ENCODE measurements at regions not wholly inside any gene's neighbourhood (a gene's known extent, or its start where the extent isn't known, plus 50 kb on each side); places are given as distances from the start of the nearest gene placed in this dataset.
A peak's percentile ranks its signal among the peaks of the same experiment; 100 is the strongest.

DNA sequence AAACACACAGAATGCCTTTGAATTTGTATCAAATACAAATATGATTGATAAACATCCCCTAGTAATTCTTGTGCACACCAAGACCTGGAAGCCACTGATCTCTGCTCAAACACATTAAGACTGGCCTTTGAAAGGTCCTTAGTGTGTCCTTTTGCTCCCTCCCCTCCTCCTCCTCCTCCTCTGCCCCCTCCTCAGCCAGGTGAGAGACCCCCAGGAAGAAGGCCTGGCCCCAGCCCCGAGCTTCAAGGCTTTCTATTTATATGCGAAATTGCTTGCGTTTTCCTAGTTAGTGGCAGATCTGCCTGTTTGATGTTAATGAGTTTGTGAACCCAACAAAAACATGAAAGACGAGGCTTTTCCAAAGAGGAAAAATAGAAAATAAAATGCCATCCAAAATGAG lies 63.6 kb upstream of the TCF7L2 start:
- Histone ChIP-seq H3K9ac (no peak overlapping the region), H3K27me3 (no peaks in the 10 kb centered on the region), H3K4me3 (no peak overlapping the region), H3K27ac (no peak overlapping the region), H3K9me3 (replicated peaks in 1 of 11) (peaks cover 9 to 26% (median 16%) of the 10 kb centered on the region in 11 experiments; a peak in 20 of 22 replicates), H4K20me1 (no peaks in the 10 kb centered on the region), H3K4me2 (no peak overlapping the region), H3K4me1 (peaks cover 0 to 10% (median 5%) of the 10 kb centered on the region in 10 experiments; a peak in 8 of 20 replicates), H3K36me3 (no peaks in the 10 kb centered on the region; a peak in 1 of 22 replicates)
- TF ChIP-seq Cebpa-rat (IDR thresholded peaks at IDR 0.05): no peak

DNA sequence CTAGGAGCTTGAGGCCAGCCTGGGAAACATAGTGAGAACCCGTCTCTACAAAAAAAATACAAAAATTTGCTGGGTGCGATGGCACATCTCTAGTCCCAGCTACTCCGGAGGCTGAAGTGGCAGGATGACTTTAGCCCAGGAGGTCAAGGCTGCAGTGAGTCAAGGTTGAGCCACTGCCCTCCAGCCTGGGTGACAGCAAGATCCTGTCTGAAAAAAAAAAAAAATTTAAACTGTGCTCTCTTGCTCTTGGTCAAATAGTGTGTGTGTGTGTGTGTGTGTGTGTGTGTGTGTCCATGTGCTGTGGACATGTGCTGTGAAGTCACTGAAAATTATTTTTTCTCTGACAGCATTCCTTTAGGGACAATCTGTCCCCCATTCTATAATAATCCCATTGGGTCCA lies 62.1 kb upstream of the TCF7L2 start:
- TF ChIP-seq Cebpa-rat (IDR thresholded peaks at IDR 0.05): no peak
- no peaks in the 10 kb centered on the region for H4K20me1 ChIP-seq
- no peaks in the 10 kb centered on the region for H3K27me3 ChIP-seq
- H3K9me3 ChIP-seq (replicated peaks in 1 of 11): peaks cover 9 to 41% (median 27%) of the 10 kb centered on the region in 11 experiments; a peak in 21 of 22 replicates
- no peak overlapping the region for H3K9ac ChIP-seq
- H3K4me2 ChIP-seq: no peak overlapping the region
- H3K27ac ChIP-seq: no peak overlapping the region
- no peak overlapping the region for H3K4me3 ChIP-seq
- H3K4me1 ChIP-seq: peaks cover 0 to 8% (median 5%) of the 10 kb centered on the region in 10 experiments; a peak in 8 of 20 replicates
- H3K36me3 ChIP-seq: no peaks in the 10 kb centered on the region; a peak in 1 of 22 replicates

DNA sequence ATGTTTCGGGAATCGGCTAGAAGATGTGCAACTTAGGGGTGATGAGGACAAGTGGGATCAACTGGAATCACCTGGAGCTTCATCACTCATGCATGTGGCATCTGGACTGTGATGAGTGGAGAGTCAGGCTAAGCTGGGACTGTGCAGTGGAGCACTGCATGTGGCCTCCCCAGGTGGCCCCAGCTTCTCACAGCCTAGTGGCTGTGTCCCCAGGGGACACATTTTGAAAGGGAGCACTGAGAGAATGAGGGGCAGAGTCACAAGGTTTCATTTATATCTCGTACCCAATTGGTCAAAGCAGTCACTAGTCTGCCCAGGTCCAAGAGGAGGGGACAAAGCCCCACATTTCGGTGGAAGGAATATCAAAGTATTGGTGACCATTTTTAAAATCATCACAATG lies 54.8 kb upstream of the TCF7L2 start:
- H3K4me1 ChIP-seq: peaks cover 0 to 11% (median 4%) of the 10 kb centered on the region in 10 experiments; a peak in 14 of 20 replicates
- no peak overlapping the region for H3K9ac ChIP-seq
- H3K27me3 ChIP-seq: no peaks in the 10 kb centered on the region
- H3K36me3 ChIP-seq: no peaks in the 10 kb centered on the region; a peak in 1 of 22 replicates
- TF ChIP-seq Cebpa-rat (IDR thresholded peaks at IDR 0.05): no peak
- peaks cover 0 to 28% (median 14%) of the 10 kb centered on the region in 11 experiments; a peak in 17 of 22 replicates for H3K9me3 ChIP-seq (replicated peaks in 1 of 11)
- peak overlapping the region in 5 of 11 experiments; percentile 2 to 40 (median 30); a peak in 11 of 22 replicates for H3K4me2 ChIP-seq
- H3K27ac ChIP-seq: no peak overlapping the region
- H3K4me3 ChIP-seq: no peak overlapping the region
- H4K20me1 ChIP-seq: no peaks in the 10 kb centered on the region

DNA sequence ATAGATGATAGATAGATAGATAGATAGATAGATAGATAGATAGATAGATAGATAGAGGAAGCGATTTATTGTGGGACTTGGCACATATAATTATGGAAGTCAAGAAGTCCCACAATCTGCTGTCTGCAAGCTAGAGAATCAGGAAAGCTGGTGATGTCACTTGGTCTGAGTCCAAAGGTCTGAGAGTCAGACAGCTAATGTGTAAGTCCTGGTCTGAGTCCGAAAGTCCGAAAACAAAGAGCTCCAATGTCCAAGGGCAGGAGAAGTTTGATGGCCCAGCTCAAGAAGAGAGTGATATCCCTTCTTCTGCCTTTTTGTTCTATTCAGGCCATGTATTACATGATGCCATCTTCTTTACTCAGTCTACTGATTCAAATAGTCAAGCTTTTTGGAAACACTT lies 53.8 kb upstream of the TCF7L2 start:
- no peak for TF ChIP-seq Cebpa-rat (IDR thresholded peaks at IDR 0.05)
- H3K4me3 ChIP-seq: no peak overlapping the region
- H3K4me2 ChIP-seq: no peak overlapping the region

DNA sequence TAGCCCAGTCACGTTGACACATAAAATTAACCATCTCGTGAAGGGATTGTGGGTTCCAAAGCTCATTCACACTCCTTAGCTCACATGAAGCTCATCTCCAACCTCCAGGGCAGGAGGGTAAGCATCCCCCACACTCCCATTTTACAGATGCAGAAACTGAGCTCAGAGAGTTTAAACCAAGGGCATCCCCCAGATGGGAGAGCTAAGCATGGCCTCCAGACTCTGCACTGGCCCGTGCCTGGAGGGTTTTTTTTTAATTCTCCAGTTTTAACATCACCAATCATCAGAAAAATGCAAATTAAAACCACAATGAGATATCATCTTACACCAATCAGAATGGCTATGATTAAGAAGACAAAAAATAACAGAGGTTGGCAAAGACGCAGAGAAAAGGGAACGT lies 53.3 kb upstream of the TCF7L2 start:
- no peaks in the 10 kb centered on the region for H3K27me3 ChIP-seq
- H3K36me3 ChIP-seq: no peaks in the 10 kb centered on the region
- peaks cover 0 to 23% (median 13%) of the 10 kb centered on the region in 11 experiments; a peak in 17 of 22 replicates for H3K9me3 ChIP-seq (replicated peaks in 1 of 11)
- no peak overlapping the region for H3K4me3 ChIP-seq
- TF ChIP-seq Cebpa-rat (IDR thresholded peaks at IDR 0.05): no peak
- H3K9ac ChIP-seq: no peak overlapping the region
- H4K20me1 ChIP-seq: no peaks in the 10 kb centered on the region
- peaks cover 0 to 11% (median 4%) of the 10 kb centered on the region in 10 experiments; a peak in 14 of 20 replicates for H3K4me1 ChIP-seq
- H3K27ac ChIP-seq: no peak overlapping the region
- no peak overlapping the region for H3K4me2 ChIP-seq

More for the DNA sequence above, 53.8 kb upstream of the TCF7L2 start:
- Histone ChIP-seq H3K9me3 (replicated peaks in 1 of 11) (peaks cover 0 to 28% (median 13%) of the 10 kb centered on the region in 11 experiments; a peak in 17 of 22 replicates), H3K27me3 (no peaks in the 10 kb centered on the region), H4K20me1 (no peaks in the 10 kb centered on the region), H3K27ac (no peak overlapping the region), H3K4me1 (peaks cover 0 to 11% (median 4%) of the 10 kb centered on the region in 10 experiments; a peak in 14 of 20 replicates), H3K36me3 (no peaks in the 10 kb centered on the region; a peak in 1 of 22 replicates), H3K9ac (no peak overlapping the region)

DNA sequence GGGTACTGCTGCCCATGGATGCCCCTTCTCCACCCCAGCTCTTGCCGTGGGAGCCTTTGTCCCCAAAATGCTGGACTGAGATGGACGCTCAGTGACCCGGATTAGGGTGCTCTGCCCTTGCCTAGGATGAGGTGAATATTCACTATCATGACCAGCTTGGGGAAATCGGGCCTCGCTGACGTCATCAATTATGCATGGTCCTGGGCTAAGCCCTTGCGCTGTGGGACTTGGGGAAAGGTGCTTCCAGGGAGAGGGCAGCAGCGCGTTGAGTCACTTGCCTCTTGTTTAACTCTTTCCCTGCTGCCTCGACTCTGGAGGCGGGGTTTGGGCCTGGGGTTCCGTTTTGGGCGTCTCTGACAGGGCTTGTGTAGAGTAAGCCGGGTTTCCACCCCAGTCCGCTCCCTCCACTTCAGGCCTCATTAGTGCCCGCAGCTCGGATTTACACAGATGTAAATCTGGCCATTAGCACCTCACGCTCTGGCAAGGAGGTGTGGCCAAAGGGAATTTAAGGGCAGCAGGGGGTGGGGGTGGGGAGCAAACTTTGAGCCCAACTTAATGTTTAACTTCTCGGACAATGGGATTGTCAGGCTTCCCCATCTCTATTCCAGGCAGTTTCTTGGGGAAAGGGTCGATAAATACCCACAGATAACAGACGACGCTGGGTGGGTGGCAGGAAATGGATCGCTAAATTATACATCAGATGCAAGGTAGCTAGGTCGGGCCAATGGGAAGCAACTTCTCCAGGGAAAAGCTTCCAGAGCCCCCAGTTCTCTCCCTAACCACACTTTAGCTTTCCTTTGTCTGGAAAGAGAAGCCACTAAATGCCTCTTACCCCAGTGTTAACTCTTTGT lies 51.3 kb upstream of the TCF7L2 start:
- no peak for TF ChIP-seq Cebpa-rat (IDR thresholded peaks at IDR 0.05)
- Histone ChIP-seq H3K4me1 (peaks cover 0 to 11% (median 4%) of the 10 kb centered on the region in 10 experiments; a peak in 14 of 20 replicates), H3K36me3 (no peaks in the 10 kb centered on the region), H3K4me3 (no peak overlapping the region), H3K9ac (no peak overlapping the region), H3K27ac (no peak overlapping the region), H3K27me3 (no peaks in the 10 kb centered on the region), H3K4me2 (peak overlapping the region in 2 of 11 experiments; percentile 28 to 42; a peak in 3 of 22 replicates), H3K9me3 (replicated peaks in 1 of 11) (peaks cover 0 to 7% (median 0%) of the 10 kb centered on the region in 11 experiments; a peak in 3 of 22 replicates), H4K20me1 (no peaks in the 10 kb centered on the region)

DNA sequence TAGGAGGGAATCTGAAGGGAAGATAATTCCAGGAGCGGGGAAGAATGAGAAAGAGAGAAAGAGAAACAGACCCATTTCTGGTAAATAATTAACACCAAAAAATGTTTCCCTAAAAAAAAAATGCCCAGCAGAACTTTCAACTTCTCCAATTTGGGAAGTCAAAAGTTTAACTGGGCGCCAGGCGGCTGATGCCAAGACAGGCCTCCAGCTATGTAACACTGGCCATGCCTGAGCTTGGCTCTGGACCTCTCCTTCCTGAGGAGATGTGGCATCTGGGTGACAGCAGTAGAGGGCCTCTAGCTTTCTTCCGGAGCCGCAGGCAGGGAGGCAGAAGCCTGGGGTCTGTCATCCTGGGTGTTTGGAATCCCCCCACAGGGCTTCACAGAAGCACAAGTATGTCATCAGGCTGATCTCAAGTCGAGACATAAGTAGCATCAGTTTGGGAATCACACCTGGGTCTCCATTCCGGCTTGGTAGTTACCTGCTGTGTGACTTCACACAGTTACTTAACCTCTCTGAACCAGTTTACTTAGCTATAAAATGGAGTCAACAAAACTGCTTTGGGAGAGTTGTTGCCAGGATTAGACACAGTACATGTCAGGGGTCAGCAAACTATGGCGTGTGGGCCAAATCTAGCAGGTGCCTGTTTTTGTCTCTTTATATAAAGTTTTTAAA lies 50.5 kb upstream of the TCF7L2 start:
- Histone ChIP-seq H3K4me3 (no peak overlapping the region), H3K9ac (no peak overlapping the region), H3K9me3 (replicated peaks in 1 of 11) (peaks cover 0 to 6% (median 0%) of the 10 kb centered on the region in 11 experiments; a peak in 2 of 22 replicates)

More for the DNA sequence above, 50.5 kb upstream of the TCF7L2 start:
- Histone ChIP-seq H3K27me3 (no peaks in the 10 kb centered on the region), H3K4me1 (peaks cover 0 to 11% (median 5%) of the 10 kb centered on the region in 10 experiments; a peak in 14 of 20 replicates), H3K4me2 (peak overlapping the region in 2 of 11 experiments; percentile 28 to 42; a peak in 3 of 22 replicates), H4K20me1 (no peaks in the 10 kb centered on the region), H3K36me3 (no peaks in the 10 kb centered on the region), H3K27ac (no peak overlapping the region)
- TF ChIP-seq Cebpa-rat (IDR thresholded peaks at IDR 0.05): no peak
